ENCODE measurements at regions not wholly inside any gene's neighbourhood (a gene's known extent, or its start where the extent isn't known, plus 50 kb on each side); places are given as distances from the start of the nearest gene placed in this dataset.

DNA sequence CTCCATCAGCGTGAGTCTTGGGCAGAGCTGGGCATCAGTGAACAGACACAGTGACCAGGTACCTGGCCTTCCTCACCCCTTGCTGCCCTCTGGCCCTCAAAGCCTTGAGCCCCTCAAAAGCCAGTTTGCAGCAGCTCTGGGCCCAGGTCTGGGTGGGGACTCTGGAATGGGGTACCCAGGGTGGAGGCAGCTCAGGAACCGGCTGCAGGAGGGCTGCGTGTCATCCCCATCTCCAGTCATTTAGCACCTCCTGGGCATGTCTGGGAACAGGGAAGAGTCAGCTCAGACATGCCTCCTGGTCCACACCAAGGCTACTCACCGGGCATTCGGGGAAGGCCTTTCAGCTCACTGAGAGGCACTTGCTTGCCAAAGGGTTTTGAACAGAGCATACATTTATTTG lies 503.3 kb downstream of the TCERG1L start:
- TF ChIP-seq CTCF (IDR thresholded peaks at IDR 0.05), result no peak
- TF ChIP-seq POLR2A (IDR thresholded peaks at IDR 0.05), result no peak
